Breast epithelium (tissue), 3 donors: ENCODE measurements at regions not wholly inside any gene's neighbourhood (a gene's known extent, or its start where the extent isn't known, plus 50 kb on each side); places are given as distances from the start of the nearest gene placed in this dataset.
"Not testable (repeated sequence)": the region's sequence is repeated elsewhere in the genome, so short reads cannot be mapped to it uniquely, and the experiment has no call there.

Source experiments
- CTCF ChIP-seq, 3 donors: fragments of 450-650 bp; IDR thresholded peaks; one replicate each; pipeline ENCODE4 v1.5.1; 2016 to 2017; ENCODE audit warnings: antibody characterized with exemption in 3 of 3, mild to moderate bottlenecking in 3 of 3, moderate library complexity in 3 of 3
- POLR2A ChIP-seq: fragments of 450-650 bp; IDR thresholded peaks from one replicate; pipeline ENCODE4 v1.6.1; 2016; ENCODE audit warnings: antibody characterized with exemption, mild to moderate bottlenecking, moderate library complexity
- POLR2AphosphoS5 ChIP-seq, 3 donors: sonication (generic); formaldehyde crosslinking; IDR thresholded peaks; one replicate each; pipeline ENCODE4 v1.6.1; 2017; ENCODE audit warnings: antibody characterized with exemption in 3 of 3

GRCh38 chr22:16697492-16698044 lies 105.0 kb upstream of the CCT8L2 start:
- TF ChIP-seq CTCF (IDR thresholded peaks at IDR 0.05); POLR2AphosphoS5 (IDR thresholded peaks at IDR 0.05); POLR2A: not testable (repeated sequence)
